SU-DHL-6 (cell line): ENCODE measurements at regions not wholly inside any gene's neighbourhood (a gene's known extent, or its start where the extent isn't known, plus 50 kb on each side); places are given as distances from the start of the nearest gene placed in this dataset.

ENCODE experiments used
- H2AFZ ChIP-seq: fragments of 200-600 bp; sonication (generic); 2 replicates; pipeline ENCODE4 v1.6.1; 2014; ENCODE audit warnings: low read depth, mild to moderate bottlenecking, moderate library complexity, mixed read lengths, antibody characterized with exemption, low read length; ENCODE audit not compliant: severe bottlenecking
- H3F3A ChIP-seq: fragments of 200-600 bp; shearing (Covaris generic); 2 replicates; pipeline ENCODE4 v1.6.0; 2016; ENCODE audit warnings: antibody characterized with exemption, mild to moderate bottlenecking; ENCODE audit not compliant: insufficient read depth
- H3K27ac ChIP-seq: fragments of 200-600 bp; sonication (generic); 2 replicates; pipeline ENCODE4 v1.5.1; 2016; ENCODE audit warnings: low read depth, mild to moderate bottlenecking, low read length, moderate library complexity, mixed read lengths
- H3K27me3 ChIP-seq: fragments of 200-600 bp; sonication (generic), shearing (Covaris generic); 2 replicates; pipeline ENCODE4 v1.6.0; 2014; ENCODE audit warnings: mild to moderate bottlenecking, low read length
- H3K36me3 ChIP-seq: fragments of 200-600 bp; sonication (generic); 2 replicates; pipeline ENCODE4 v1.6.1; 2014; ENCODE audit warnings: mild to moderate bottlenecking, low read length, mixed read lengths
- H3K4me2 ChIP-seq: fragments of 300-600, 200-600 bp; shearing (Covaris generic), sonication (generic); 2 replicates; pipeline ENCODE4 v1.6.0; 2014; ENCODE audit warnings: low read length, low read depth, mild to moderate bottlenecking; ENCODE audit not compliant: poor library complexity, severe bottlenecking
- H3K4me3 ChIP-seq: fragments of 200-600 bp; sonication (generic); 2 replicates; pipeline ENCODE4 v1.5.1; 2014; ENCODE audit warnings: antibody characterized with exemption, low read length, mild to moderate bottlenecking, mixed read lengths; ENCODE audit not compliant: insufficient read depth, poor library complexity, severe bottlenecking
- H3K79me2 ChIP-seq: fragments of 200-600 bp; sonication (generic); 2 replicates; pipeline ENCODE4 v1.6.1; 2014; ENCODE audit warnings: mild to moderate bottlenecking, low read length, moderate library complexity; ENCODE audit not compliant: insufficient read depth
- H3K9ac ChIP-seq: fragments of 200-600 bp; sonication (generic); 2 replicates; pipeline ENCODE4 v1.7.0; 2014; ENCODE audit warnings: mild to moderate bottlenecking, low read length
- H3K9me2 ChIP-seq: fragments of 200-600 bp; sonication (generic); replicated peaks from 2 replicates; pipeline ENCODE4 v1.6.1; 2014; ENCODE audit warnings: low read length; ENCODE audit not compliant: insufficient read depth
- H3K9me3 ChIP-seq: fragments of 200-600 bp; sonication (generic); 2 replicates; pipeline ENCODE4 v1.6.1; 2014; ENCODE audit warnings: low read length, mixed read lengths; ENCODE audit not compliant: insufficient read depth
- H4K20me1 ChIP-seq: fragments of 200-600 bp; sonication (generic); 2 replicates; pipeline ENCODE4 v1.6.1; 2014; ENCODE audit warnings: low read depth, mild to moderate bottlenecking, antibody characterized with exemption, low read length, moderate library complexity, mixed read lengths
- EZH2phosphoT487 ChIP-seq: fragments of 200-600 bp; sonication (generic), shearing (Covaris generic); conservative IDR thresholded peaks from 2 replicates; pipeline ENCODE4 v1.6.1; 2018; ENCODE audit warnings: mild to moderate bottlenecking, antibody characterized with exemption, low read length, moderate library complexity, mixed read lengths
- TF ChIP-seq, protein P1 (sequence below): fragments of 200-600 bp; sonication (generic); IDR thresholded peaks from one replicate; pipeline ENCODE4 v1.5.1; 2017; ENCODE audit warnings: antibody characterized with exemption, mild to moderate bottlenecking, low read length, moderate library complexity; ENCODE audit not compliant: insufficient read depth, poor library complexity, severe bottlenecking

DNA sequence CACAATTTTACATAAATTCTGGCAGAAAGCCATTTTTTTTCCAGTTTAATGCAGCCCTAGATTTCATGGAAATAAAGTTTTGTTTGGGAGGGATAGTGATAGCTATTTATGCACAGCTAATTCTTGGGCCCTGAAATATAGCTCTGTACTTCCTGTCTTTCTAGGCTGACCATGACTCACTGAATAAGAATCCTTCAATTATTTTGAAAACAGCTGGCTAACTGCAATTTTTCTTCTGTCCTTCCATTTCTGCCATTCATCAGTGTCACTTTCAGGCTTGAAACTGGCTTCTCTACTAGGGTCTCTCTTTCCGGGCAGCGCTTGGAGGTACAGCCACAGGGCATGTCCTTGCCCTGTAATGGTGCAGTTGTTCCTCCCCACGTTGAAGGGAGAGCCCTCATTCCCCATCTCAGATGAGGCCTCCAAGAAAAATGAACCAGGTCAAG, 97.1 kb upstream of the TMEM178A start:
- peaks cover 7% of the 10 kb centered on the region; the same call in 1 of the 2 replicates for H3K9me3 ChIP-seq
- H4K20me1 ChIP-seq, result no peaks in the 10 kb centered on the region
- H3K27me3 ChIP-seq, result no peaks in the 10 kb centered on the region
- no peak overlapping the region for H3K4me3 ChIP-seq
- TF ChIP-seq, protein P1, sequence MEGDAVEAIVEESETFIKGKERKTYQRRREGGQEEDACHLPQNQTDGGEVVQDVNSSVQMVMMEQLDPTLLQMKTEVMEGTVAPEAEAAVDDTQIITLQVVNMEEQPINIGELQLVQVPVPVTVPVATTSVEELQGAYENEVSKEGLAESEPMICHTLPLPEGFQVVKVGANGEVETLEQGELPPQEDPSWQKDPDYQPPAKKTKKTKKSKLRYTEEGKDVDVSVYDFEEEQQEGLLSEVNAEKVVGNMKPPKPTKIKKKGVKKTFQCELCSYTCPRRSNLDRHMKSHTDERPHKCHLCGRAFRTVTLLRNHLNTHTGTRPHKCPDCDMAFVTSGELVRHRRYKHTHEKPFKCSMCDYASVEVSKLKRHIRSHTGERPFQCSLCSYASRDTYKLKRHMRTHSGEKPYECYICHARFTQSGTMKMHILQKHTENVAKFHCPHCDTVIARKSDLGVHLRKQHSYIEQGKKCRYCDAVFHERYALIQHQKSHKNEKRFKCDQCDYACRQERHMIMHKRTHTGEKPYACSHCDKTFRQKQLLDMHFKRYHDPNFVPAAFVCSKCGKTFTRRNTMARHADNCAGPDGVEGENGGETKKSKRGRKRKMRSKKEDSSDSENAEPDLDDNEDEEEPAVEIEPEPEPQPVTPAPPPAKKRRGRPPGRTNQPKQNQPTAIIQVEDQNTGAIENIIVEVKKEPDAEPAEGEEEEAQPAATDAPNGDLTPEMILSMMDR, result no peak
- no peak for TF ChIP-seq EZH2phosphoT487
- H3K9ac ChIP-seq, result no peak overlapping the region
- no peak overlapping the region for H3K4me2 ChIP-seq
- H3F3A ChIP-seq, result no peaks in the 10 kb centered on the region
- no peak overlapping the region for H2AFZ ChIP-seq
- no peaks in the 10 kb centered on the region for H3K9me2 ChIP-seq
- H3K79me2 ChIP-seq, result no peaks in the 10 kb centered on the region
- no peak overlapping the region for H3K27ac ChIP-seq
- no peaks in the 10 kb centered on the region for H3K36me3 ChIP-seq

DNA sequence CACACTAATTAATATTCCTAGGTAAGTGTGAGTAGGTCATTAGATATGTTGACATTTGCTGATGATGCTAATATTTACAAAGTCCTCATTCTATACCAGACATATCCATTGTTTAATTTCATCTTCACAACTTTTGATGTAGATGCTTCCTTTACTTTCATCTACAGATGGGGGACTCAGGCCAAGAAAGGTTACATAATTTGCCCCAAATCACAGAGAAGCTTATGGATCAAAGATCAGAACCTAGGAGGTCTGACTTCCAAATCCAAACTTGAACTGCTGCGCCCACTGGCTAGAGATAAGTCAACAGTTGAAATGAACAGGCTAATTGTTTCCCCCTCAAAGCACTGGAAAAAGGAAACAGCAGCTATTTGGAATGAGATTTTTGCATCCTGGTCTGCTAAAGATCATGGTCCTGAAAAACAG, 95.6 kb upstream of the TMEM178A start:
- Histone ChIP-seq H3K4me3 (no peak overlapping the region), H3F3A (no peaks in the 10 kb centered on the region), H3K36me3 (no peaks in the 10 kb centered on the region), H2AFZ (no peak overlapping the region), H3K9me3 (no peaks in the 10 kb centered on the region), H3K4me2 (no peak overlapping the region), H3K9me2 (no peaks in the 10 kb centered on the region), H3K9ac (no peak overlapping the region), H4K20me1 (no peaks in the 10 kb centered on the region), H3K27me3 (no peaks in the 10 kb centered on the region), H3K79me2 (no peaks in the 10 kb centered on the region), H3K27ac (no peak overlapping the region)
- TF ChIP-seq, protein P1, result no peak
- no peak for TF ChIP-seq EZH2phosphoT487

DNA sequence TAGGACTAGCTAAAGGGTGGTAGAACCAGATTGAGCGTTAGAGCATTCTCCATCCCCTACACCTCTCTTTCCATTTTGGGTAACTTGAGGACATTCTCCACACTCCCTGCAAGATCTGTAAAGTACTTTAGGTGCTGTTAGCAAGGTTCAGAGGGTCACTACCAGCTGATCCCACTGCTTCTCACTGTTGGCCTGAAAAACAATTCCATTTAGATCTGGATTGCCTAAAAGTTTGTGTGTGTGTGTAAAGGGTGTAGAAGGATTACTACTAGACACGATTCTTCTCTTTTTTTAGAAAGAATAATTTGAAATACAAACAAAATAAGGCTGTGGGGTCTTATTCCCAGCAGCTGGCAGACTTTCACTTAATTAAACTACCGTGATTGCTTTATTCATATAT, 95.1 kb upstream of the TMEM178A start:
- Histone ChIP-seq H3K27me3 (no peaks in the 10 kb centered on the region), H3K27ac (no peak overlapping the region), H3F3A (no peaks in the 10 kb centered on the region), H3K9me3 (no peaks in the 10 kb centered on the region), H2AFZ (no peak overlapping the region), H3K9me2 (no peaks in the 10 kb centered on the region), H3K4me2 (no peak overlapping the region), H3K36me3 (no peaks in the 10 kb centered on the region), H4K20me1 (no peaks in the 10 kb centered on the region), H3K4me3 (no peak overlapping the region), H3K9ac (no peak overlapping the region), H3K79me2 (no peaks in the 10 kb centered on the region)
- no peak for TF ChIP-seq EZH2phosphoT487
- TF ChIP-seq, protein P1, result no peak
